ENCODE measurements at regions not wholly inside any gene's neighbourhood (a gene's known extent, or its start where the extent isn't known, plus 50 kb on each side); places are given as distances from the start of the nearest gene placed in this dataset.
"Not testable (repeated sequence)": the region's sequence is repeated elsewhere in the genome, so short reads cannot be mapped to it uniquely, and the experiment has no call there.

GRCh38 chrX:46220822-46221221, 324.4 kb downstream of the ZNF674 start:
- no peak for DNase-seq (ENCODE audit: low read depth)

DNA sequence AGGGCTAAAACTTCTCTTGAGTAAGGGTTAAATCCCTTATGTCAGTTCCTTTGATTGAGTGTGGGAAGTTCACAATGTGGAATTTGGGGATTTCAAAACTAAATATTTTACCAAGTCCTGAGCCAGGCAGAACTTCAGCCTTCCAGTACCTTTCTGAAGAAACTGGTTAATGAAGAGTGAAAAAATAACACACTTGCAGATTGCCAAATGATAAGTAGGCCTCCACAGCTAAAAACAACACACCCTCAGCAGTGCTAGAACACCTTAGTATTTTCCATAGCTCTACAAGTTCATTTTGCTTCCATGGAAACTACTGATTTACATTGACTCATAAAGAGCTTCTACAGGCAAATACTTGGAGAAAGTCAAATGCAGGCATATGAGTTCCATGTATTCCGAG, 326.8 kb downstream of the ZNF674 start:
- no peak for DNase-seq (ENCODE audit: low read depth)

GRCh38 chrX:46216406-46216805, 328.8 kb downstream of the ZNF674 start:
- no peak for DNase-seq (ENCODE audit: low read depth)

GRCh38 chrX:46211079-46211478, 334.1 kb downstream of the ZNF674 start:
- DNase-seq (ENCODE audit: low read depth), result no peak

- DNase-seq (ENCODE audit: low read depth), result no peak
These were observed 335.5 kb downstream of the ZNF674 start for GRCh38 chrX:46209768-46210167.

- no peak for DNase-seq (ENCODE audit: low read depth)
These were observed 336.2 kb downstream of the ZNF674 start for GRCh38 chrX:46209037-46209436.

DNA sequence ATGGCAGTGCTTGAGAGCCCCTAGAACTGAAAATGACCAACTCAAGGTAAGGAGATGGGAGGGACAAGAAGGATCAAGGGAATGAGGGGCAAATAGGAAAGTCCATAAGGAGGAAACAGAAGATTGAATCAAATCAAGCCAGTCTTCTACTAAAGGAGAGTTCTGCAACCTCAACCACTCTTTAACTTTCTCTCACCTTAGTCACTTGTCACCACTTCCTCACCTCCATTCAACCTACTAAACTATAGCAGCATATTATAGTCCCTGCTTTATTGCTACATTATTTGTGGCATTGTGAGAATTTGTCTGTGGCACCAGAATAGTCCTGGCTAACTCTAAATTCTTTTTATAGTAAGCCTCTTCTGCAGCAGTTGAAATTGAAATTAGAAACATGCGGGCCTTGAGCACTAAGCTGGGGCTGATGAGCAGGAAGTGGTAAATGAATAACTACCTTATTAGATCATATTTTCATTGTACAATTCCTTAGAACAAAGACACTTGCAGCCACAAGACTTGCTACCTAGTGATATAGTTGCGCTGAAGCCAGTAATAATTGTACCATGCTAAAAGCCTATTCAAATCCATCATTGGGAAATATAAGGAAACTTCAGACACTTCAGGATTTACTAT, 336.9 kb downstream of the ZNF674 start:
- DNase-seq (ENCODE audit: low read depth), result no peak

- DNase-seq (ENCODE audit: low read depth), result no peak
These were observed 340.3 kb downstream of the ZNF674 start for GRCh38 chrX:46204721-46205422.

DNA sequence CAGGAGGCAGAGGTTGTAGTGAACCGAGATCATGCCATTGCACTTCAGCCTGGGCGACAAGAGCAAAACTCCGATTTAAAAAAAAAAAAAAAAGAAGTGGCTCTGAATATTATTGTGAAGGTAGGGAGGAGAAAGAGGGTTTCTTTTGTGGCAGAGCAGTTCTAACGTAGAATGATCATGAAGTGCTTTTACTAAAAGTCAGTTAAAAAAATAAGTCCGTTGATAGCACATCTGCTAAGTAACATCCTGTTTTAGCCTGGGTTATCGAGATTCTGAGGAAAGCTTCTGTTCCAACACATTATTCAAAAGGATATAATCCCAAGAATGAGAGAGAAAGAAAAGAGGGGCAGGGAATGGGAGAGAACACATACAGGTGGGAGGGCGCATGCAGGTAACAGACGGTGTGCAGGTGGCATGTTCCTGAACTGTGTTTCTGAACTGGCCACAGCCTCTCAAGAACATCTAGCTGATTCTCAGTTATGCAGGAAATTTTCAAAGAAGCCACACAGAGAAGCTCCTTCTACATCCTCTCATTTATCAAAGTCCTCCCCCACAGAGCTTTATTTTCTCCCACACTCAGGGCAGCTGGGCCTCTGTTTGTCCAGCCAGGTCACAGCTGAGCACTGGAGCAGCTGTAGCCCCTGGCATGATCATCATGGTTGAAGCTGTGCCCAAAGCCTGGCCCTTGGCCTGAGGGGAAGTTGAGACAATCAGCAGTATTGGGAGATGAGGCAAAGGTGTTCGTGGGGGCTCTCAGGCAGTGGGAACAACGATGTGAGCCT, 342.3 kb downstream of the ZNF674 start:
- DNase-seq (ENCODE audit: low read depth), result no peak

DNA sequence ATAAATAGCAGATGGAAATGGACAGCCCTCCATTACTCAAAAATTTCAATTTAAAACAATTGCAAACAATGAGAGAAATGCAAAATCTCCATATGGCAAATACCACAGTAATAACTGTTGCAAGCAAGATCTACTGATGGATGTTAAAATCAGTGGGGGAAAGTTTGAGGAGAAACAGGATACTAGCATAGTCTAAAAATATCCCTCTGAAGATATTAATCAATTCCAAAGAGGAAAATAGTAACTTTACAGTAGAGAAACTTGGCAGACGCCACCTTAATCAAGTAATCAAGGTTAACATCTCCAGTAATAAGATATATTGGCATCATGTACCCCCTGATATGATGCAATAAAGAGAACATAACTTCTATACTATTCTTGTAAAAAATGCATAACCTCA, 344.8 kb downstream of the ZNF674 start:
- DNase-seq (ENCODE audit: low read depth), result no peak

- DNase-seq (ENCODE audit: low read depth), result no peak
These were observed 346.4 kb downstream of the ZNF674 start for GRCh38 chrX:46198858-46199257.

GRCh38 chrX:46186811-46187106, 358.5 kb downstream of the ZNF674 start:
- not testable (repeated sequence) for DNase-seq (ENCODE audit: low read depth)

DNA sequence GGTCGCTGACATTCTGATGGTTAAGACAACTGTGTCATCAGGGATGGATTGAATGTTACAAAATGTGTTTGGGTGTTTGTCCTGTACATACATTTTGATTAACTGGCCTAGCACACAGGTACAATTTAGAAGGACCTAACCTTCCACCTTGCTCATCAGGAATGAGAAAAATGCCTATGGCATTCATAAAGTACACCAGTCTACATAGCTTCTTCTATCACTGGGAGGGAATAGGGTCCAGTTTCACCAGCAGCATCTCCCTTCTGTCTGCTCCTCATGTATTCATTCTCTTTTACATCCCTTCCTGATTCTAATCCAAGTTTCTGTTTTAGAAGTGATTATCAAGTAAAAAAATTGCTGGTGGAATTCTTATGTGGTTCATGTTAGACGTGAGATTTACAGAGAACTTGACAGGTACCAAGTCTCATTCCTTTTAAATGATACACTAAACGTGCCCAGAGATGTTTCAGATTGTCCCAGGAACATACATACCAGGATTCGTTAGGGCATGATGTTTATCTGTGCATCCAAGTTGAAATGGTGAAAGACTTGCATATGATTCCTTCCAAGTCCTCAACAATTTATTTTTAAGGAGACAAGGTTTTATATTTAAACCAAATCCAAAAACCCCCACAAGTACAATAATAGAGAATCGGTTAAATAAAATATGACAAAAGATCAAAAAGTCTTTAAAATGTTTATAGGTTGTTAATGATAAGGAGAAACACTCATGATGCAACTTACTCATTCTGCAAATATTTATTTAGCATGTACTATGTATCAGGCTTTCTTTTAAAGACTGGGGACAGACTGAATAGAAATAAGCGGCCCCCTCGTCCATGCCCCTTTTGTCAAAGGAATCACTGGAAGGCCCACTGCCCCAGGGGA, 359.1 kb downstream of the ZNF674 start:
- DNase-seq (ENCODE audit: low read depth), result no peak

- no peak for DNase-seq (ENCODE audit: low read depth)
These were observed 360.5 kb downstream of the ZNF674 start for GRCh38 chrX:46184749-46185148.

DNA sequence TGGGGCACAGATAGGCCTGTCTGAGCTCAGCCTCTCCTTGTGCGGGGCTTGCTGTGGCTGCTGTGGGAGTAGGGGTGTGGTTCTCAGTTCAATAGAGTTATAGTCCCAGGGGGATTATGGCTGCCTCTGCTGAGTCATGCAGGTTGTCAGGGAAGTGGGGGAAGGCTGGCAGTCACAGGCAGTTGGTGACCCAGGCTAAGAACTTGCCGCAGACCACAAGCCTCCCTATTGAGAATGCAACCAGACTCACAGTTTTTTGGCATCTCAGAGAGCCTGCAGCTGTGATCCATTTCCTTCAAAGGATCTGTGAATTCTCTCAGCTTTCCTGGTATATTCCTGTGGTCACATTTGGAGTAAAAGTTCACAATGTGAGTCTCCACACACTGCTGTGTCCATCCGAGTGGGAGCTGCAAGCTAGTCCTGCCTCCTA, 364.9 kb downstream of the ZNF674 start:
- no peak for DNase-seq (ENCODE audit: low read depth)

DNA sequence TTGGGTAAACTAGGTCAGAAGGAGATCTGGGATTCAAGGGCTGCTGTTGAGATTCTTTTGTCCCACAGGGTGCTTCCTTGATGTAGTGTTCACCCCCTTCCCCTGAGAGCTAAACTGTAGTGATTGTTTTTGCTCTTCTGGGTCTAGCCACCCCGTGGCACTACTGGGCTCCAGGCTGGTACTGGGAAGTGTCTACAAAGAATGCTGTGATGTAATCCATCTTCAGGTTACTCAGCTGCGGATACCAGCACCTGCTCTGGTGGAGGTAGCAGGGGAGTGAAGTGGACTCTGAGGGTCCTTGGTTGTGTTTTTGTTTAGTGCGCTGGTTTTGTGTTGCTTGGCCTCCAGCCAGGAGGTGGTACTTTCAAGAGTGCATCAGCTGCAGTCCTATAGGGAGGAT, 365.5 kb downstream of the ZNF674 start:
- DNase-seq (ENCODE audit: low read depth), result no peak

DNA sequence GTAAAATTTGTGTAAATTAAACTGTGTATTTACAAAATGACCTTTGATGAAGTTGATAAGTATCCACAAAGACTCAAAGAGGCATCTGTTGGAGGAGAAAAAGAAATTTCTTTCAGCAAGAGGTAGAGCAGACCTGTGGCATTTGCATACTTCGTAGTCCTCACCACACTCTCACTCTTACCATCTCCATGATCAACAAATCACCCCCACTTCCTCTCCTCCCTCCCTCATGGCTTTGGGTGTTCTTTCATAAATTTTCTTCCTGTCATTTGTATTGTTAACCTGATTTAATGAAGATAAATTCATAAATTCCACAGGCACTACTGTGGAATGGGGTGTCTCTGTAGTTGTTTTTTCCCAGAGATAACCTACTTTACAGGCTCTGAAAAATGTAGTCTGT, 366.5 kb downstream of the ZNF674 start:
- no peak for DNase-seq (ENCODE audit: low read depth)

DNA sequence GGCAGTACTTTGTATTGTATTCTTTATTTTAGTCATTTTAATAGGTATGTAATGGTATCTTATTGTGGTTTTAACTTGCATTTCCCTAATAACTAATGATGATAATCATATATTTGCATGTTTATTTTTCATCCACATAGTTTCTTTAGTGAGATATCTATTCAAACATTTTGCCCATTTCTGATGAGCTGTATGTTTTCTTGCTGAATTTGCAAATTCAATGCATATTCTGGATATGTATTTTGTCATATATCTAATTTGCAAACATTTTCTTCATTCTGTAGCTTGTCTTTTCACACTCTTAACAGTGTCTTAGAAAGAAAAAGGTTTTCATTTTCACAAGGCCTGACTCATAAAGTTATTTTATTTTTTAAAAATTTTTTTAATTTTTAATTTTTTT, 372.1 kb downstream of the ZNF674 start:
- DNase-seq (ENCODE audit: low read depth), result no peak

DNA sequence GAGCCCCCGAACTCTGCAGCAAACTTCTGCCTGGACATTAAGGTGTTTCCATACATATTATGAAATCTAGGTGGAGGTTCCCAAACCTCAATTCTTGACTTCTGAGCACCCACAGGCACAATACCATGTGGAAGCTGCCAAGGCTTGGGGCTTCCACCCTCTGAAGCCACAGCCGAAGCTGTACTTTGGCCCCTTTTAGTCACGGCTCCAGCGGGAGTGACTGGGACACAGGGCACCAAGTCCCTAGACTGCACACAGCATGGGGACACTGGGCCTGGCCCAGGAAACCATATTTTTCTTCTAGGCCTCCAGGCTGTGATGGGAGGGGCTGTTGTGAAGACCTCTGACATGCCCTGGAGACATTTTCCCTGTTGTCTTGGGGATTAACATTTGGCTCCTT, 373.8 kb downstream of the ZNF674 start:
- DNase-seq (ENCODE audit: low read depth), result not testable (repeated sequence)

DNA sequence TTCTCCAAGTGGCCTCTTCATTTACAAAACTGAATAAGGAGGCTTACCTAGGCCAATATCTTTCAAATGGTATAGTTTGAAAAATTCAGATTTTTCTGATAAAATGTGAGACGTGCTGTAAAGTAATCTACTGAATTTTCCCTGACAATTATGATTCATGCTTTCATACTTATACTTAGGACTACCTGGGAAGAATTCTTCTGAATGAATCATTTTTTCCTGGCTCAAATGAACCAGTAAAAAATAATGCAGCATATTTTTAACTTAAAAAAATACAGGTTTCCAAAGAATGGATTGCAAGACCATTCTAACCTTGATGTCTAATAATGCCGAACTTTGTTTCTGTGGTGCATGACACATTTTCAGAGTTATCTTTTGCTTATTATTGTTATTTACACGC, 375.4 kb downstream of the ZNF674 start:
- no peak for DNase-seq (ENCODE audit: low read depth)

DNA sequence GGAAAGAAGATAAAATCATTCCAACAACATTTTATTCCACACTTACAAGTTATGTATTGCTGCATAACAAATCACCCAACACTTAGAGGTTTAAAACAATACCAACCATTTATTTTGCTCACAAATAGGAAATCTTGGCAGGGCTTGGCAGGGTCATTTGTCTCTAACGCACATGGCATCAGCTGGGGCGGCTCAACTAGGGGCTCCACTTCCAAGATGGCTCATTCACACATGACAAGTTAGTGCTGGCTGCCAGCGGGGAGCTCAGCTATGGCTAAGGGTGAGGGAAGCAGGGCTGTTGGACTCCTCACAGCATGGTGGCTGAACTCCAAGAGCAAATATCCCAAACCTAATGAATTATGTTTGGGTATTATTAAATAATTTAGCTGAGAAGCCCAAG, 377.0 kb downstream of the ZNF674 start:
- no peak for DNase-seq (ENCODE audit: low read depth)

- no peak for DNase-seq (ENCODE audit: low read depth)
These were observed 379.4 kb downstream of the ZNF674 start for GRCh38 chrX:46165866-46166265.

Measured in stimulated activated CD8-positive, alpha-beta memory T cell treated with anti-CD3 and anti-CD28 coated beads, Interleukin-15, amount 100 ng/mL, for 1 hour (primary cell).